ENCODE measurements at regions not wholly inside any gene's neighbourhood (a gene's known extent, or its start where the extent isn't known, plus 50 kb on each side); places are given as distances from the start of the nearest gene placed in this dataset.

DNA sequence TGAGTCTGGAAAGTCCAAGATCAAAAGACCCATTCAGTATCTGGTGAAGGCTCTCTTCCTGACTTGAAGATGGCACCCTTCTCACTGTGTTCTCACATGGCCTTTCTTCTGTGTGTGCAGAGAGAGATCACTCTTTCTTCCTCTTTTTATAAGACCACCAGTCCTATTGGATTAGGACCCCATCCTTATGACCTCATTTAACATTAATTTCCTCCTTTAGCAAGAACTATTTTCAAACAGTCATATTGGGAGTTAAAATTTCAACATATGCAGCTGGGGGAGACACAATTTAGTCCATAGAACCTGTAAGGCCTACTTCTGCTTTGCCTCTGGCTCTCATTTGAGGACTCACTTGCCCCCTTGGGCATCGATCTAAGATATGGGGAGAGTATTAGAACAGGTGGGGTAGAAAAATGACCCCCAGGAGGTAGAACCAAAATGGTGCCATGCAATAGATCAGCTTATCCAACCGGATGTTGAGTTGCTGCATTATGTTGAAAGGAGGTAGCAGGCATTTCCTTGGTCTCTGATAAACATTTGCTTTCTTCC lies 78.4 kb upstream of the ATXN1 start:
- H3K27me3 ChIP-seq = no peaks in the 10 kb centered on the region
- no peak for DNase-seq
- no peaks in the 10 kb centered on the region for H3K4me1 ChIP-seq
- H3K4me3 ChIP-seq = no peak overlapping the region
- H3K9me3 ChIP-seq = no peaks in the 10 kb centered on the region
- TF ChIP-seq POLR2A (IDR thresholded peaks at IDR 0.05) = no peak
- no peak for TF ChIP-seq CTCF (IDR thresholded peaks at IDR 0.05)
- no peak overlapping the region for H3K27ac ChIP-seq
- intact Hi-C loops (cut with DNase I; ENCODE audit: low total_unique reads) = no loop called here
- no peaks in the 10 kb centered on the region for H3K36me3 ChIP-seq

DNA sequence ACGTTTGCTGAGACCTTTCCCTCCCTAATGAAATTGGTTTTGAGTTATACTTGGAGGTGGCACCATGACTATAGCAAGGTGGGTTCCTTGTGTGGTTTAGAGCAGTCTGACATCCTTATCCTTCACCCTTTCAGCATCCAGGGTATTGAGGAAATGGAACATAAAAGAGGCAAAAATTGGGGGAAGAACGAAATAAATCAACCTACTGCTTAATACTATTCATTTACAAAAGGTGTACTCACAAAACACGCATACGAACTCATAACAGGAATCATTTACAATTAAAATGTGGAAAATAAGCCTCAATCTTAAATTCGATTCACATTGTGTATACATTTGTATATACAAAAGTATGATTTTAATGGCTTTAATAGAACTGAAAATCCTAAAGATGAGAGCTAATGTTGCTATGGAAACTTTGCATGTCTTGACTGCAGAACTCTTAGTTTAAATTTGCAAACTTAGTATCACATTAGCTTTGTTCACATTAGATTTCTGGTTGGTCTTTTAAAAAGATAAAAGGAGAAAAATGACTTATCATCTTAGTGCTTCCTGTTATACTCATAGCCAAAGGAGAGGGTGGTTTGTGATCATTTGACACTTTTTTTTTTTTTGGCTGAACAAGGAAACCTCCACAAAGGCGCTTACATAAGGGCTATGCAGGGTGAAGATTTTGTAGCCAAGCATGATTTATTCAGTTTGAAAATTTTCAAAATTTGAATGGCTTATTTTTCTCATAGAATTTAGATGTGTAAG lies 76.1 kb upstream of the ATXN1 start:
- Histone ChIP-seq H3K9me3 (no peaks in the 10 kb centered on the region), H3K4me3 (no peak overlapping the region), H3K36me3 (no peaks in the 10 kb centered on the region), H3K27ac (no peak overlapping the region), H3K27me3 (no peaks in the 10 kb centered on the region), H3K4me1 (no peaks in the 10 kb centered on the region)
- TF ChIP-seq CTCF (IDR thresholded peaks at IDR 0.05) (no peak), POLR2A (IDR thresholded peaks at IDR 0.05) (no peak)
- intact Hi-C loops (cut with DNase I; ENCODE audit: low total_unique reads) = no loop called here
- no peak for DNase-seq

DNA sequence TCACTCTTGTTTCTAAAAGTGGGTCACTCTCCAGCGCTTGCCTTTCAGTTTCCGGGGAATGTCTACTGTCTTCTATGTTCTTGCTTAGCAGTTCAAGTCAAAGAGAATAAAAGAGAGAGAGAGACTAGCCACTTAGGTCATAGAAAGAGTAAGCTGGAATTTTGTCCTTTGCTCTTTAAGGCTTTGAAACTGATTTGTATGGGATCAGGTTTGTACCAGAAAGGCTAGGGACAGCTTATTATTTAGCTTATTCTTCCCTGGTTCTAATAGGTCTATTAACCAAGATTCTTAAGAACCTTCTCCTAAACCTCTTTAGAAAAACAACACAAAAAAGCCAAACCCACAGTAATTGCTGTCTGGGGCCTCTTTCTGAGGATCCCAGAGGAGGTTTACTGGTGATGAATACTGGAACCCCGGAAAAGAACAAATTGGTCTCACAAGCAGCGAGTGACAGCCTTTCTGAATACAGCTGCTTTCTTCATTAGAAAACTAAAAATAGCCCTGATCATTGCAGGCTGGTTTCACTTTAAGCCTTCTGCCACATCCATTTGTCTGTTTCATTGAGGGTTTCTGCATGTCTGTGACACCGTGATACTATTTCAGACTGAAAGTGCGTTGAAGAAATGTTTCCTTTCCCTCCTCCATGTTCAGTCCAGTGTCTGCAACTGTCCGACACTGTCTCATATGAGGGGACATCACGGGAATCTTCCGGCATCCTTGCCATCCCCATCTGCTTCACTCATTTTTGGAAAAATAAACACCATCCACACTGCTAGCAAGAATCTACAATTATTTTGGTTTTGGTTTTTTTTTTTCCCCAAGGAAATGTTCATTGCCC lies 75.1 kb upstream of the ATXN1 start:
- Histone ChIP-seq H3K9me3 (no peaks in the 10 kb centered on the region), H3K4me1 (no peaks in the 10 kb centered on the region), H3K27ac (peak overlapping the region in 1 of 2 donors; percentile 45), H3K36me3 (no peaks in the 10 kb centered on the region), H3K4me3 (no peak overlapping the region), H3K27me3 (no peaks in the 10 kb centered on the region)
- DNase-seq = no peak
- intact Hi-C loops (cut with DNase I; ENCODE audit: low total_unique reads) = no loop called here
- no peak for TF ChIP-seq POLR2A (IDR thresholded peaks at IDR 0.05)

DNA sequence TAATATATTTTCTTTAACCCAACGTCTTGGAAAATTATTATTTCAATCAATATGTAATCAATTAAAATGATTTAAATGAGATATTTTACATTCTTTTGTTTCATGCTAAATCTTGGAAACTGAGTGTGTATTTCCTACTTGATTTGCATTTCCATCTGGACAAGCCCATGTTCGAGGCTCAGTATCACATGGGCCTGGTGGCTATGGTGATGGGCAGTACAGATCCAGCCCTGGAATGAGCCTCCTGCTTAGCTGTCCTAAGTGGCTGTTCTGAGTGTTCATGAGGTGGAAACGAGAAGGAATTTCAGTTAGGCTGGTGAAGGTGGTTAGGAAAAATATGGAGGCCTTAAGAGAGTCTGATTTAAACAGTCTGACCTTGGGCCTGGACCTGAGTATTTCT lies 73.0 kb upstream of the ATXN1 start:
- H3K9me3 ChIP-seq = no peaks in the 10 kb centered on the region
- no peak overlapping the region for H3K4me3 ChIP-seq
- no peaks in the 10 kb centered on the region for H3K4me1 ChIP-seq
- no peak overlapping the region for H3K27ac ChIP-seq
- TF ChIP-seq POLR2A (IDR thresholded peaks at IDR 0.05) (no peak), CTCF (IDR thresholded peaks at IDR 0.05) (no peak)
- intact Hi-C loops (cut with DNase I; ENCODE audit: low total_unique reads) = no loop called here
- DNase-seq = no peak
- no peaks in the 10 kb centered on the region for H3K27me3 ChIP-seq
- no peaks in the 10 kb centered on the region for H3K36me3 ChIP-seq

DNA sequence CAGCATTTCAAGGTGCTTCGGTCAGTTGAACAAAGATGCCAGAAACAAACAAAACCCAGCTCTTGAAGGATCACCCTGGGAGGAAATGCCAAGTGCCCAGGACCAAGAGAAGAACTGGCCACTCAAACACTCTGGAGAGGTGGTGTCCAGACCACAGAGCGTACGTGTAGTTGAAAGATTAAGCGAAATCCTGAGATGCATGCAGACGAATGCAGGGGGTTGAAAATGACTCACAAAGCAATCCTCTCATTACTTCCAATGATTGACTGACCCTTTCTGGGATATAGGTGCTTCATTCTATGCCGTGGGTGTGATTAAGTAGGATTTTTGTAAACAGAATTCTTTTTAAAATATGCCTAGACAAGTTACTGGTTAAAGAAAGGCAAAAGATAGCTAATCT lies 71.5 kb upstream of the ATXN1 start:
- TF ChIP-seq CTCF (IDR thresholded peaks at IDR 0.05) (no peak), POLR2A (IDR thresholded peaks at IDR 0.05) (no peak)
- H3K27ac ChIP-seq = no peak overlapping the region
- H3K9me3 ChIP-seq = no peaks in the 10 kb centered on the region
- intact Hi-C loops (cut with DNase I; ENCODE audit: low total_unique reads) = no loop called here
- no peaks in the 10 kb centered on the region for H3K36me3 ChIP-seq
- no peaks in the 10 kb centered on the region for H3K4me1 ChIP-seq
- H3K27me3 ChIP-seq = no peaks in the 10 kb centered on the region
- DNase-seq = no peak
- no peak overlapping the region for H3K4me3 ChIP-seq
